ENCODE measurements at regions not wholly inside any gene's neighbourhood (a gene's known extent, or its start where the extent isn't known, plus 50 kb on each side); places are given as distances from the start of the nearest gene placed in this dataset.
A peak's percentile ranks its signal among the peaks of the same experiment; 100 is the strongest.

- Histone ChIP-seq H3K27ac (no peak overlapping the region), H3K36me3 (no peaks in the 10 kb centered on the region), H3K4me1 (no peaks in the 10 kb centered on the region), H3K9me3 (ENCODE audit: low read depth) (no peaks in the 10 kb centered on the region), H3K9ac (no peak overlapping the region), H3K4me3 (no peak overlapping the region), H3K79me2 (ENCODE audit: low read depth) (no peaks in the 10 kb centered on the region), H3K4me2 (no peak overlapping the region), H3K27me3 (no peaks in the 10 kb centered on the region), H2AFZ (replicated peaks) (peak overlapping the region; percentile 45), H3F3A (ENCODE audit: low read depth) (no peaks in the 10 kb centered on the region), H4K20me1 (ENCODE audit: low read depth) (no peaks in the 10 kb centered on the region)
- no peak overlapping the region for H3K4me3 Mint-ChIP-seq
- DNase-seq (ENCODE audit: low spot score) = no peak
- no peak overlapping the region for H3K27ac Mint-ChIP-seq
- H3K27me3 Mint-ChIP-seq (ENCODE audit: insufficient read depth, low read depth) = peaks cover 4% of the 10 kb centered on the region
- peaks cover 5% of the 10 kb centered on the region for H3K4me1 Mint-ChIP-seq
- TF ChIP-seq EZH2phosphoT487 (IDR thresholded peaks at IDR 0.05) = no peak
- TF ChIP-seq EZH2 (IDR thresholded peaks at IDR 0.05) = no peak
- TF ChIP-seq CTCF (IDR thresholded peaks at IDR 0.05) = no peak
- H3K36me3 Mint-ChIP-seq = no peaks in the 10 kb centered on the region
- H3K9me3 Mint-ChIP-seq = no peaks in the 10 kb centered on the region
Observed at GRCh38 chr2:17149945-17150344, 368.3 kb downstream of the RAD51AP2 start.

DNA sequence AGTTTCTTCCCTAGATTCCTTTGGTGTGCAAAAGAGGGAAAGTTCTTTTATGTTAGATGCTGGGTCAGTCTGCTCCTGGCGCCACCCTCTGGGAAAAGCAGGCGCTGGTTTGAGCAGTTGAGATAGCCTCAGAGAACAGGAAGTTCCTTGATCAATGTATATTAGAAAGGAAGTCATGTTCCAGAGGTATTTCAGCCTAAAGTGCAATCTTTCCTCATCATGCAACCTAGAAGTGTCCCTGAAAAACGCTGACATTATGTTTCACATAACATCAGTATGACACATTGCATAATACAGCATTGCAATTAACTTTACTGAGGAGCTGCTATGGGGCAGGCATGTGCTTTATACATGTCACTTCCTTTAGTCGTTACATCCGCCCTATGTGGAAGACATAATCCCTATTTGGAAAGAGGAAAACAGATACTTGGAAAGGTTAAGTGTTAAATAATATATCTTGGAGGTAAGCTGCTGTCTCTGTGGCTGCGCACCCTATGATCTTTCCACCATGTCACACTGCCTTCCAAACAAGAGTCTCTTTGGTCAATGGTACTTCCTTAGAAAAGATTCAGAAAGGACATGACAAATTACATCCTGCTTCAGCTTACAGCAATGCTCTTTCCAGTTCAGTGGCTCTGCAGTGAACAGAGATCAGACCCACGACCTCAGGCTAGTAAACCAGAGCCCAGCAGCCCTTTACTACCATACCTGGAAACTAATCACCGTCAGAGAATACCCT is 369.7 kb downstream of the RAD51AP2 start:
- Histone ChIP-seq H2AFZ (replicated peaks) (peak overlapping the region; percentile 52), H3K79me2 (ENCODE audit: low read depth) (no peaks in the 10 kb centered on the region), H3K36me3 (no peaks in the 10 kb centered on the region), H3K9ac (no peak overlapping the region), H3K4me1 (no peaks in the 10 kb centered on the region), H3K27ac (no peak overlapping the region), H4K20me1 (ENCODE audit: low read depth) (no peaks in the 10 kb centered on the region), H3K9me3 (ENCODE audit: low read depth) (no peaks in the 10 kb centered on the region), H3F3A (ENCODE audit: low read depth) (no peaks in the 10 kb centered on the region), H3K4me3 (no peak overlapping the region), H3K4me2 (no peak overlapping the region), H3K27me3 (no peaks in the 10 kb centered on the region)
- peaks cover 5% of the 10 kb centered on the region for H3K4me1 Mint-ChIP-seq
- peak; percentile 63 for DNase-seq (ENCODE audit: low spot score)
- H3K4me3 Mint-ChIP-seq = no peak overlapping the region
- H3K27ac Mint-ChIP-seq = peak overlapping the region; percentile 77
- TF ChIP-seq EZH2 (IDR thresholded peaks at IDR 0.05) (no peak), CTCF (IDR thresholded peaks at IDR 0.05) (peak; percentile 69), EZH2phosphoT487 (IDR thresholded peaks at IDR 0.05) (no peak)
- H3K27me3 Mint-ChIP-seq (ENCODE audit: insufficient read depth, low read depth) = peaks cover 4% of the 10 kb centered on the region
- H3K9me3 Mint-ChIP-seq = no peaks in the 10 kb centered on the region
- H3K36me3 Mint-ChIP-seq = no peaks in the 10 kb centered on the region

DNA sequence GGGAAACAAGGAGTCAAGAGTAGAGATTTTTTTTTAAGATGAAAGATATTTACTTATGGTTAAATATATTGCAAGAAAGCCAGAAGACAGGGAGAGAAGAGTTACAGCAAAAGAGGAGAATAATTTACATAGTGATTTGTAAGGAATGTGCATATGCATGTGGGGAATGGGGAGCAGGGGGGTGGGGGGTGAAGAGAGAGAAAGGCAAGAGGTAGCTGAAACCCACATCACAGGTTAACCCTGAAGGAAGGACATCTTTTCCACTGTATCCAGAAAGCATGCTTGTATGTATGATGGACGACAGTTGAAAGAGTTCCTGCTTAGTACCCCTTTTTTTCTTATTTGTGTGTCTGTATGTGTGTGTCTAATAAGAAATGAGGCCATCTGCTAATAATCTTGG is 371.9 kb downstream of the RAD51AP2 start:
- H3K4me1 Mint-ChIP-seq = peaks cover 5% of the 10 kb centered on the region

More for the DNA sequence above, 371.9 kb downstream of the RAD51AP2 start:
- H3K36me3 Mint-ChIP-seq = no peaks in the 10 kb centered on the region
- H3K4me2 ChIP-seq = no peak overlapping the region
- peaks cover 2% of the 10 kb centered on the region for H3K27me3 Mint-ChIP-seq (ENCODE audit: insufficient read depth, low read depth)
- DNase-seq (ENCODE audit: low spot score) = no peak
- H2AFZ ChIP-seq (replicated peaks) = no peak overlapping the region
- H3K9ac ChIP-seq = no peak overlapping the region
- H3K4me3 ChIP-seq = no peak overlapping the region
- no peaks in the 10 kb centered on the region for H3K9me3 Mint-ChIP-seq
- no peaks in the 10 kb centered on the region for H3K9me3 ChIP-seq (ENCODE audit: low read depth)
- H3F3A ChIP-seq (ENCODE audit: low read depth) = no peaks in the 10 kb centered on the region
- H3K27me3 ChIP-seq = no peaks in the 10 kb centered on the region
- no peaks in the 10 kb centered on the region for H3K36me3 ChIP-seq
- no peak overlapping the region for H3K4me3 Mint-ChIP-seq
- H3K27ac ChIP-seq = no peak overlapping the region
- H3K4me1 ChIP-seq = no peaks in the 10 kb centered on the region
- no peaks in the 10 kb centered on the region for H3K79me2 ChIP-seq (ENCODE audit: low read depth)
- TF ChIP-seq EZH2phosphoT487 (IDR thresholded peaks at IDR 0.05) (no peak), EZH2 (IDR thresholded peaks at IDR 0.05) (no peak), CTCF (IDR thresholded peaks at IDR 0.05) (no peak)
- no peak overlapping the region for H3K27ac Mint-ChIP-seq
- H4K20me1 ChIP-seq (ENCODE audit: low read depth) = no peaks in the 10 kb centered on the region

Measured in neural progenitor cell (in vitro differentiated cells).